DMS 273 (cell line): ENCODE measurements at regions not wholly inside any gene's neighbourhood (a gene's known extent, or its start where the extent isn't known, plus 50 kb on each side); places are given as distances from the start of the nearest gene placed in this dataset.

Source experiments
- DNase-seq: peaks from one replicate; lab custom pipeline; 2025; ENCODE audit not compliant: unreplicated experiment; lab: John Stamatoyannopoulos, UW

DNA sequence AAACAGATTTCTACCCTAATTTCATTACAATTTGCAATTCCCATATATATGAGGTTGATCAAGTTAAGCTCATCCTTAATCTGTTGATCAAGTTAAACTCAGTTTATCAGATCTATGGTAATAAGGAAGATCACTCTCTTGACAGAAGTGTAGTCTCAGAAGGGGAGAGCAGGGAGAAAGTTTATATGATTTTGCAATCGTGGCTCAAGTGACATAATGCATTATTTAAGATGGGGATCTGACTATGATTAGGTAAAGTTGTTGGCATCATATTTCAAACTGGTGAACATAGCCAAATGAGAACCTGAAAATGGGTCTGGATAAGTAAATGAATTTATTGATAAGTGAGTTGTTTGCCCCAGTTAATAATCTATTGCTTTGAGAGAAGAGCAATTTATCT is 995.3 kb downstream of the OTOL1 start:
- DNase-seq: no peak

DNA sequence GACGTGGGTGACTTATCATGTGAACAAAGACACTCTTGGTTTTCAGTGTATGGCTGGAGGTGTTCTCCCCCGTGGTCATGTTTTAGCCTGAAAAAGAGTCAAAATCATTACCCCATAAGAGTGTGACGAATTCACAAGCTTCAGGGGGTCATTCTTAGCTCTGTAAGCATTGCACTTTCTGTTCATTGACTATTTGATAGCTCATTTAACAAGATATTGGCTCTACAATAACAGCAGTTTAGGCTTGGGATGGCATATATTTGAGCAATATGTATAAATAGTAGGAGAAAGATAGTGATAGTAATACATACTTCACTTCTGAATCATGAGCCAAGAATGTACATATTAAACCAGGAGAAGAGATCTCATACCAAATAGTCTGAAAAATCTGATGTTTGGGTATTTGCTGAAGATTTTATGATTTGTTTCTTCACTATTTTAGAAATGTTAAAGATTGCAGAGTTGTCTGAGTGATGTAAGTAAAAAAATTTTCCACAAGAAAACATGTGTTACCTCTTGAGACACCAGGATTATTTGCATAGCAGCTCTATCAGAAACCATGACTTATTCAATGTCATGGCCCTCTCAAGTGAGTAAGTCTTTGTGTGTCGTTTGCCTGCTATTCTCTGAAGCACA is 996.0 kb downstream of the OTOL1 start:
- DNase-seq: no peak

- DNase-seq: no peak
Measured at GRCh38 chr3:162498626-162499025, 1002.0 kb downstream of the OTOL1 start.

GRCh38 chr3:162507397-162507796 is 1010.8 kb downstream of the OTOL1 start:
- no peak for DNase-seq

DNA sequence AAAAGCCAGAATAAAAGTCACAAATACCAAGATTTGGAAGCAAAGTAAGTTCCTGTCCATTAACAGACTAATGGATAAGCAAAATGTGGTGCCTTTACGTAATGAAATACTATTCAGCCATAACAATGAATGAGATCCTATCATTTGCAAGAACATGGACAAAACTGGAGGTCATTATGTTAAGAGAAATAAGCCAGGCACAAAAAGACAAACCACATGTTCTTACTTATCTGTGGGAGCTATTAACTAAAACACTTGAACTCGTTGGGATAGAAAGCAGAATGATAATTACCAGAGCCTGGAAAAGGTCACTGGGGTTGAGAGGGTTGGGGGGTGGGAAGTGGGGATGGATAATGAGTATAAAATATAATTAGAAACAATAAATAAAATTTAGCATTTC is 1015.9 kb downstream of the OTOL1 start:
- no peak for DNase-seq

GRCh38 chr3:162517110-162517509 is 1020.5 kb downstream of the OTOL1 start:
- DNase-seq: peak; percentile 18

DNA sequence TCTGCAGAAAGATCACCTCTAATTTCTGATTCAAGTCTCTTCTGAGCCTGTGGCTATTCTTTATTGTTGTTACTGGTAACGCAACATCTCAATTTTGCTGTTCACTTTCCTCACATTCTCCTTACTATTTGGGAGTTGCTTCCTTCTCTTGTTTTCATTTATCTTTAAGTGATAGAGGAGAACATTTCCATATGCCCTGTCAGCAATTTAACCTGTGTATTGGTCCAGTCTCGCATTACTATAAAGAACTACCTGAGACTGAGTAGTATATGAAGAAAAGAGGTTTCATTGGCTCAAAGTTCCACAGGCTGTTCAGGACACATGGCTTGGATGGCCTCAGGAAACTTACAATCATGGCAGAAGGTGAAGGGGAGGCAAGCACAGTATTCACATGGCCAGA is 1025.1 kb downstream of the OTOL1 start:
- no peak for DNase-seq

DNA sequence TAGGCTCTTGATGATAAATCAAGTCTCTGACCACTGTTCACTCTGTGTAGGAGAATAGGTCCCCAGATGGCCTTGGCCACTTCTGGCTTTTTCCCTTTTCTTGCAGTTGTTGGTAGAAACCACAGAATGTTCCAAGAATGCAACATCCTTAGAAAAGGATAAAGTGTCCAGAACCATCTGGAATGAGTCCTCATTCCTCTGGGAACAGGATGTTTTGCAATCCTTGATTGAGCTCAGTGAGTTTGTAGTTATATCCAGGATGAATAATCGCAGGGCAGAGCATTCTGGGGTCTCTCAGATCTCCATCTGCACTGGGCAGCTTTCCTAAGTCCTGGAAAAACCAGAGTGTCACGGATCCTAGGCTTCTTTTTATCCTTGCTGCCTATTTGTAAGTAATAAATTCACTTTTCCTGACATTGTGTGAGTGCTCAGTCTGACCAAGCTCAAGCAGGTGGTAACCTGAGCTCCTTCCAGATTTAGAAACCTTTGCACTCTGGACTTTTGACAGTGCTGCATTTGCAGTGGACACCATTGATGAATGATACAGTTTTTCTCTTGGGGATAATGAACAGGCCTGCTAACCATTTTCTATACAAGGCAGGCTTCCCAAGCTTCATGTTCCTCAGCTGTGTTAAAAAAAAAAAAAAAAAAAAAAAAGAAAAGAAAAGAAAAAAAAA is 1028.6 kb downstream of the OTOL1 start:
- no peak for DNase-seq

DNA sequence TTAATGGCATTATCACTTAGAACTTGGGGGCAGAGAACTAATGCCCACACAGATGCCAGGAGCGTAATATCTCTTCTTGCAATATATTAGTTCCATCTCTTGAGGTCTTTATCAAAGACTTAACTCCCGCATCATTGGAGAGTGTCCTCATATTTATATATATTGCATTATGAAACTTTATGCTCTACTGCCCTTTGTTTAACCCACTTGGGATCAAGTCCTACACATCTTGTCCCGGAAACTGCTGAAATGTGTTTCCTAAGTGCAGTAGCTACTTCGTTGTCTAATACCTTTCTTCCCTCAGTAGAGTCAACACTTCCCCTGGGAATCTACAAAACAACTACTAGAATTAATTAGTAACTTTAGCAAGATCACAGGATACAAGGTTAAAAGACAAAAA is 1029.2 kb downstream of the OTOL1 start:
- DNase-seq: no peak

DNA sequence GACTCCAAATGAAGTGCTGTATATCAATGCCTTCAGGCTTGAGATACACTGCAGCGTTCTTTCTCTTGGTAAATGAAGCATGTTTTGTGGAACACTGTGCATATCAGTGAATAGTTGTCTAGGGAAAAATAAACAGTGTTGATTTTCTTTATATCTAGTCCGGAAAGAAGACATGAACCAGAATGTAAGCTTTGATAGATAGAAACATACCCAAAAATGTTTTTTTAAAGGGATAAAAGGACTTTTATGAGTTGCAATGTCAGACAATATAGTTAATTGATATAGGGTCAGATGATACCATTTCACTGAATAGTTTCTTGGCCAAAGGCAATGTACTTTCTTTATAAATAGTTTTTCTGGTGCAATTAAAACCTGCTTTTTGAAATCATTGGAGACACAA is 1037.8 kb downstream of the OTOL1 start:
- DNase-seq: no peak

GRCh38 chr3:162538491-162538890 is 1041.9 kb downstream of the OTOL1 start:
- DNase-seq: peak; percentile 43

DNA sequence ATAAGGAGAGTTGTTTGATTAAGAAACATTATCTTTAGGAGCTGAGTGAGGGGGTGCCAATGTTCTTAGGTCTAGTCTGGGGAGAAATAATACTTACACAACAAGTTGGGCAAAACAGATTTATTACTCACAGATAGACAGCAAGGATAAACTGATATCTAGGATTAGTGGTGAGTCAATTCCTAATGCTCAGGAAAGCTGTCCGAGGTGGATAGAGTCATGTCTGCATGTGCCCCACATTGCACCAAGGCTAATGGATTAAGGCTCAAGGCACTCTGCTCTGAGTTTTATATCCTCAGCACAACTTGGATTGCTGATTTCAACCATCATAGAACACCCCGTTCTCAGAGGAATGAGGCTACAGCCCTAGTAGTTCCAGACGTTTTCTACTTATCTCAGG is 1042.3 kb downstream of the OTOL1 start:
- DNase-seq: no peak

DNA sequence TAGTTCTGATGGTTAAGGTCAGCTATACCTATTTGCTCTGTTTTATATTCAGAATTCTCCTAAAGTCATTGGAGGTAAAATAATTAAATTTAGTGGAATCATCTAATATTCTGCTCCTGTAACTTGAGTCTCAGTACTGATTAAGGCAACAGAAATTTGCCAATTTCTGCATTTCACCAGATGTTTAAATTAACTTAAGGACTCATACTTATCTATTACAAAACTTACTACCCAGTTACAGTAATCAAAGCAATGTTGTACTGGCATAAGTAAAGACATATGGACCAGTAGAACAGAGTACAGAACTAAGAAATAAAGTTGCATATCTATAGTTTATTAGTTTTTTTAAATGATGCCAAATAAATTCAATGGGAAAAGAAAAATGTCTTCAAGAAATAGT is 1043.8 kb downstream of the OTOL1 start:
- no peak for DNase-seq

DNA sequence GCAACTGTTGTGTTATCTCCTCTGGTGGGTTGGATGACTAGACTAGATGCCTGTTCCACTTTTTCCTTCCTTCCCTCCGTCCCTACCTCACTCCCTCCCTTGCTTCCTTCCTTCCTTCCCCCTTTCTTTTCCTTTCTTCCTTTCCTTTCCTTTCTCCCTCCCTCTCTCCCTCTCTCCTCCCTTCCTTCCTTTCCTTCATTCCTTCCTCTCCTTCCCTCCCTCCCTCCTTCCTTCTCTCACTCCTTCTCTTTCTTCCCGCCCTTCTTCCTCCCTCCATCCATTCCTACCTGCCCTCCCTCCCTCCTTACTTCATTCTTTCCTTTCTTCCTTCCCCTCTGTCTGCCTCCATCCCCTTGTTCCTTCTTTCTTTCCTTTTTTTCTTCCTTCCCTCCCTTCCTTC is 1045.3 kb downstream of the OTOL1 start:
- no peak for DNase-seq

- no peak for DNase-seq
Measured at GRCh38 chr3:162544246-162544645, 1047.6 kb downstream of the OTOL1 start.

- no peak for DNase-seq
Measured at GRCh38 chr3:162546910-162547309, 1050.3 kb downstream of the OTOL1 start.

DNA sequence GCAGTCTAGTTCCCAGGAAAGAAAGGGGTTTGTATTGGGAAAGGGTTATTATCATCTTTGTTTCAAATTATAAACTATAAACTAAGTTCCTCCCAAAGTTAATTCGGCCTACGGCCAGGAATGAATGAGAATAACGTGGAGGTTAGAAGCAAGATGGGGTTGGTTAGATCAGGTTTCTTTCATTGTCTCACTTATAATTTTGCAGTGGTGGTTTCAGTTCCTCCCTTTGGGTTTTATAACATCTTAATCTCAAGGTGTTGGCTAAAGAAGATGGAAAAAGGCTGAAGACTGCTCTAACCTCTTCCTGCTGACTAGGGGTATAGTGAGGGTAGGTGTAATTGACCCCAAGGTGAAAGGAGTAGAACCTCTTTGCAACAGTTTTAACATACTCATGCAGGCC is 1050.7 kb downstream of the OTOL1 start:
- DNase-seq: no peak

- DNase-seq: no peak
Measured at GRCh38 chr3:162555761-162556160, 1059.2 kb downstream of the OTOL1 start.

- DNase-seq: no peak
Measured at GRCh38 chr3:162558016-162558415, 1061.4 kb downstream of the OTOL1 start.

DNA sequence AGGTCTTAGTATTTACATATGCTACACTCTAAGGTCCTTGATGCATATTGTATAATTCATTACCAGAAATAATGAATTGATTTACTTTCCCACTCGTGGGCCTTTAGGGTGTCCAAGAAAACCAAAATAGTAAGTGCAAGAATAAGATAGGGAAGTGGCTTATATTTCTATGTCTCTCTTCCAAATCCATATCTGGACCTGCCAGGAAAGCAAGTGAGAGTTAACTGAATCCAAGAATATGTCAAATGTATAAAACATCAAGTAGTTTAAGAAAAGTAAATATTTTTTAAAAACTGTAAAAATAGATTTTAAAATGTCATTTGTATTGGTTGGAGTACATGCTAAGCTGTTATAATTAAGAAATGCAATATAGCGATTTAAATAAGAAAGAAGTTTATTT is 1072.1 kb downstream of the OTOL1 start:
- no peak for DNase-seq

- no peak for DNase-seq
Measured at GRCh38 chr3:162569314-162569713, 1072.7 kb downstream of the OTOL1 start.

DNA sequence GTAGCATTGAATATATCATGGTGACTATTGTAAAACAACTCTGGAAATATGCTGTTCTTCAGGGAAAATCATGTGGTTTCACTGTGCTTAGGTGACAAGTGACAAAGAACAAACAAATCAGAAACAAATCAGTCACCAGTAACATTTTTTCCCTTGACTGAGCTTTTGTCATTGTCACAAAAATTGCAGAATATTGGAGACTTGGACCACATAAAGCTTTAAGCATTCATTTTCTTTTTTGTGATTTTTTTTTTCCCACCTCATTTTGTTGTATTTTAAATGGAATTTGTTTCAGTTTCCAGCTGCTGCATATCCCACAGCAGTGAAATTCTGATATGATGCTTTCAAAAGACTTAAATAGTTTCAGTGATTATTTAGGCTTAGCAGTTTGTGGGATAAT is 1088.4 kb downstream of the OTOL1 start:
- DNase-seq: no peak

- peak; percentile 12 for DNase-seq
Measured at GRCh38 chr3:162586591-162586990, 1090.0 kb downstream of the OTOL1 start.
